Kidney glomerular epithelial cell (primary cell): ENCODE measurements at regions not wholly inside any gene's neighbourhood (a gene's known extent, or its start where the extent isn't known, plus 50 kb on each side); places are given as distances from the start of the nearest gene placed in this dataset.

Experiments used
- DNase-seq: peaks from one replicate; lab custom pipeline; 2025; lab: John Stamatoyannopoulos, UW

GRCh38 chr6:110537208-110538123 is 61.1 kb upstream of the SLC22A16 start:
- peak; percentile 91 for DNase-seq

GRCh38 chr6:110534731-110535492 is 58.5 kb upstream of the SLC22A16 start:
- no peak for DNase-seq

- no peak for DNase-seq
Observed at GRCh38 chr6:110532431-110532830, 56.0 kb upstream of the SLC22A16 start.

GRCh38 chr6:110530671-110531070 is 54.3 kb upstream of the SLC22A16 start:
- no peak for DNase-seq

GRCh38 chr6:110529907-110530306 is 53.5 kb upstream of the SLC22A16 start:
- no peak for DNase-seq

- peak; percentile 3 for DNase-seq
Observed at GRCh38 chr6:110529355-110529754, 52.9 kb upstream of the SLC22A16 start.

- DNase-seq, result no peak
Observed at GRCh38 chr6:110528930-110529325, 52.5 kb upstream of the SLC22A16 start.

GRCh38 chr6:110528101-110528929 is 51.9 kb upstream of the SLC22A16 start:
- DNase-seq, result peak; percentile 94

- DNase-seq, result no peak
Observed at GRCh38 chr6:110527516-110527915, 51.1 kb upstream of the SLC22A16 start.

GRCh38 chr6:110526726-110527125 is 50.3 kb upstream of the SLC22A16 start:
- DNase-seq, result no peak
